ENCODE measurements at regions not wholly inside any gene's neighbourhood (a gene's known extent, or its start where the extent isn't known, plus 50 kb on each side); places are given as distances from the start of the nearest gene placed in this dataset.

GRCh38 chr19:8922591-8922990 is 87.6 kb downstream of the MUC16 start:
- DNase-seq (ENCODE audit: low read depth, low spot score), result no peak

GRCh38 chr19:8924283-8924682 is 85.9 kb downstream of the MUC16 start:
- no peak overlapping the region for H3K4me3 ChIP-seq (ENCODE audit: low read depth, low read length)
- DNase-seq (ENCODE audit: low read depth, low spot score), result no peak
- ChIA-PET CTCF (no interaction called here), POLR2A (no interaction called here)
- H3K27ac ChIP-seq (ENCODE audit: low read depth, low read length), result no peak overlapping the region
- peaks cover 44% of the 10 kb centered on the region for H3K9me3 ChIP-seq (ENCODE audit: control insufficient read depth, insufficient read depth, low read length)
- H3K27me3 ChIP-seq (ENCODE audit: control insufficient read depth, insufficient read depth, low read length), result no peaks in the 10 kb centered on the region
- TF ChIP-seq CTCF (IDR thresholded peaks at IDR 0.05; ENCODE audit: low read depth, low read length), result no peak

More at GRCh38 chr19:8922591-8922990, 87.6 kb downstream of the MUC16 start:
- H3K4me3 ChIP-seq (ENCODE audit: low read depth, low read length), result no peak overlapping the region
- peaks cover 48% of the 10 kb centered on the region for H3K9me3 ChIP-seq (ENCODE audit: control insufficient read depth, insufficient read depth, low read length)
- TF ChIP-seq CTCF (IDR thresholded peaks at IDR 0.05; ENCODE audit: low read depth, low read length), result no peak
- no peak overlapping the region for H3K27ac ChIP-seq (ENCODE audit: low read depth, low read length)
- no peaks in the 10 kb centered on the region for H3K27me3 ChIP-seq (ENCODE audit: control insufficient read depth, insufficient read depth, low read length)
- CTCF ChIA-PET, result no interaction called here
- POLR2A ChIA-PET, result no interaction called here

- TF ChIP-seq CTCF (IDR thresholded peaks at IDR 0.05; ENCODE audit: low read depth, low read length), result no peak
- CTCF ChIA-PET, result no interaction called here
- DNase-seq (ENCODE audit: low read depth, low spot score), result no peak
- Histone ChIP-seq H3K4me3 (ENCODE audit: low read depth, low read length) (no peak overlapping the region), H3K27me3 (ENCODE audit: control insufficient read depth, insufficient read depth, low read length) (no peaks in the 10 kb centered on the region), H3K27ac (ENCODE audit: low read depth, low read length) (no peak overlapping the region), H3K9me3 (ENCODE audit: control insufficient read depth, insufficient read depth, low read length) (peaks cover 58% of the 10 kb centered on the region)
- POLR2A ChIA-PET, result no interaction called here
These were observed 83.9 kb downstream of the MUC16 start for GRCh38 chr19:8926341-8926740.

- H3K27ac ChIP-seq (ENCODE audit: low read depth, low read length), result no peak overlapping the region
- H3K27me3 ChIP-seq (ENCODE audit: control insufficient read depth, insufficient read depth, low read length), result no peaks in the 10 kb centered on the region
- no peak for DNase-seq (ENCODE audit: low read depth, low spot score)
- H3K4me3 ChIP-seq (ENCODE audit: low read depth, low read length), result no peak overlapping the region
- ChIA-PET POLR2A (no interaction called here), CTCF (no interaction called here)
- TF ChIP-seq CTCF (IDR thresholded peaks at IDR 0.05; ENCODE audit: low read depth, low read length), result no peak
- peaks cover 43% of the 10 kb centered on the region for H3K9me3 ChIP-seq (ENCODE audit: control insufficient read depth, insufficient read depth, low read length)
These were observed 74.7 kb downstream of the MUC16 start for GRCh38 chr19:8935460-8935859.

GRCh38 chr19:8938576-8938975 is 71.6 kb downstream of the MUC16 start:
- Histone ChIP-seq H3K9me3 (ENCODE audit: control insufficient read depth, insufficient read depth, low read length) (peaks cover 35% of the 10 kb centered on the region), H3K4me3 (ENCODE audit: low read depth, low read length) (no peak overlapping the region), H3K27ac (ENCODE audit: low read depth, low read length) (no peak overlapping the region), H3K27me3 (ENCODE audit: control insufficient read depth, insufficient read depth, low read length) (no peaks in the 10 kb centered on the region)
- DNase-seq (ENCODE audit: low read depth, low spot score), result no peak
- CTCF ChIA-PET, result no interaction called here
- no peak for TF ChIP-seq CTCF (IDR thresholded peaks at IDR 0.05; ENCODE audit: low read depth, low read length)
- POLR2A ChIA-PET, result no interaction called here

Measured in AG04450 (cell line).